ENCODE measurements at regions not wholly inside any gene's neighbourhood (a gene's known extent, or its start where the extent isn't known, plus 50 kb on each side); places are given as distances from the start of the nearest gene placed in this dataset.

DNA sequence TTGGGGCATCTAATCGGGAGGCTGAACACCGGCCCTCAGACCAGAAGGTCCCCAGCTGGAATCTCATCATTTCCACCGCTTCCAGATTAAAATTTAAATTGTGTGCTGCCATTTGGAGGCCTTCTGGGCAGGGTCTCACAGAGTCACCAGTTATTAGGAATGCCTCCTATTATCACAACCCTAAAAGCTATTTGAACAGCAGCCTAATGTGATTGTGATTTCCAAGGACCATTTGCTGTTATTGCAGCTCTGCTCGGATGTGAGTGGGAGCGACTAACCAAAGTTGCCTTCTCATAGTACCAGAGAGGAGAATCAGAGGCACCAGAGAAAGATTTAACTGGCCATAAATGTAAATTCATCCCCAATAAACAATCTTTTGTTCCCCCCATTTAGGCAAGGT is 277.3 kb downstream of the RNF144B start:
- TF ChIP-seq, protein P1, sequence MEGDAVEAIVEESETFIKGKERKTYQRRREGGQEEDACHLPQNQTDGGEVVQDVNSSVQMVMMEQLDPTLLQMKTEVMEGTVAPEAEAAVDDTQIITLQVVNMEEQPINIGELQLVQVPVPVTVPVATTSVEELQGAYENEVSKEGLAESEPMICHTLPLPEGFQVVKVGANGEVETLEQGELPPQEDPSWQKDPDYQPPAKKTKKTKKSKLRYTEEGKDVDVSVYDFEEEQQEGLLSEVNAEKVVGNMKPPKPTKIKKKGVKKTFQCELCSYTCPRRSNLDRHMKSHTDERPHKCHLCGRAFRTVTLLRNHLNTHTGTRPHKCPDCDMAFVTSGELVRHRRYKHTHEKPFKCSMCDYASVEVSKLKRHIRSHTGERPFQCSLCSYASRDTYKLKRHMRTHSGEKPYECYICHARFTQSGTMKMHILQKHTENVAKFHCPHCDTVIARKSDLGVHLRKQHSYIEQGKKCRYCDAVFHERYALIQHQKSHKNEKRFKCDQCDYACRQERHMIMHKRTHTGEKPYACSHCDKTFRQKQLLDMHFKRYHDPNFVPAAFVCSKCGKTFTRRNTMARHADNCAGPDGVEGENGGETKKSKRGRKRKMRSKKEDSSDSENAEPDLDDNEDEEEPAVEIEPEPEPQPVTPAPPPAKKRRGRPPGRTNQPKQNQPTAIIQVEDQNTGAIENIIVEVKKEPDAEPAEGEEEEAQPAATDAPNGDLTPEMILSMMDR (conservative IDR thresholded peaks at IDR 0.05) = no peak
- no peak for TF ChIP-seq EZH2 (IDR thresholded peaks at IDR 0.05; ENCODE audit: low read depth)

Measured in PC-9 (cell line).